HEK293 (cell line): ENCODE measurements at regions not wholly inside any gene's neighbourhood (a gene's known extent, or its start where the extent isn't known, plus 50 kb on each side); places are given as distances from the start of the nearest gene placed in this dataset.

Experiments
- CTCF ChIP-seq: fragments of 450-650 bp; formaldehyde crosslinking; IDR thresholded peaks from 2 replicates; pipeline ENCODE4 v1.5.1; 2016; ENCODE audit warnings: missing biosample characterization, missing genetic modification characterization
- KLF9 ChIP-seq: fragments of 450-650 bp; formaldehyde crosslinking; IDR thresholded peaks from 2 replicates; pipeline ENCODE4 v1.5.1; 2016; ENCODE audit warnings: missing biosample characterization, missing genetic modification characterization, low read depth
- OSR2 ChIP-seq: fragments of 450-650 bp; formaldehyde crosslinking; IDR thresholded peaks from 2 replicates; pipeline ENCODE4 v1.5.1; 2016; ENCODE audit warnings: missing biosample characterization, missing genetic modification characterization
- ZBTB11 ChIP-seq: fragments of 450-650 bp; formaldehyde crosslinking; conservative IDR thresholded peaks from 2 replicates; pipeline ENCODE4 v1.5.1; 2016; ENCODE audit warnings: low read depth, missing biosample characterization, missing genetic modification characterization
- ZBTB6 ChIP-seq: fragments of 450-650 bp; formaldehyde crosslinking; IDR thresholded peaks from 2 replicates; pipeline ENCODE4 v1.5.1; 2017; ENCODE audit warnings: missing biosample characterization, missing genetic modification characterization
- ZFP37 ChIP-seq: fragments of 450-650 bp; formaldehyde crosslinking; IDR thresholded peaks from 2 replicates; pipeline ENCODE4 v1.5.1; 2016; ENCODE audit warnings: missing biosample characterization, missing genetic modification characterization
- ZNF585B ChIP-seq: fragments of 450-650 bp; formaldehyde crosslinking; IDR thresholded peaks from 2 replicates; pipeline ENCODE4 v1.5.1; 2016; ENCODE audit warnings: missing biosample characterization, missing genetic modification characterization

GRCh38 chrX:51954592-51954991, 61.2 kb downstream of the MAGED1 start:
- TF ChIP-seq CTCF (tag by site-specific recombination) (no peak), KLF9 (no peak), ZNF585B (tag by site-specific recombination) (no peak), ZBTB11 (tag by site-specific recombination) (no peak), ZFP37 (tag by site-specific recombination) (no peak), ZBTB6 (tag by site-specific recombination) (no peak), OSR2 (tag by site-specific recombination) (no peak)
